Stomach (tissue), 8 donors: ENCODE measurements at regions not wholly inside any gene's neighbourhood (a gene's known extent, or its start where the extent isn't known, plus 50 kb on each side); places are given as distances from the start of the nearest gene placed in this dataset.

Experiments used
- DNase-seq, 2 donors: peaks; one replicate each; pipeline versions ENCODE4 v3.0.0 to v3.0.0-alpha.2; 2013 to 2019
- H3K27ac ChIP-seq, 5 donors: fragments of 200-600 bp in 4 of 5; sonication (generic) in 4 of 5; one replicate each; pipeline ENCODE4 v1.5.1; 2013 to 2019; ENCODE audit warnings: mild to moderate bottlenecking in 1 of 5, moderate library complexity in 1 of 5
- H3K27me3 ChIP-seq, 3 donors: fragments of 200-600 bp; sonication (generic); one replicate each; pipeline ENCODE4 v1.5.1; 2017 to 2019; ENCODE audit warnings: mixed run types in 1 of 3
- H3K36me3 ChIP-seq, 4 donors: fragments of 200-600 bp; sonication (generic); 1 replicate in 3 of 4; 2 replicates in 1 of 4; pipeline ENCODE4 v1.5.1; 2016 to 2019
- H3K4me1 ChIP-seq, 4 donors: fragments of 200-600 bp; sonication (generic); one replicate each; pipeline ENCODE4 v1.5.1; 2016 to 2019
- H3K4me3 ChIP-seq, 4 donors: fragments of 200-600 bp; sonication (generic) in 3 of 4; one replicate each; pipeline ENCODE4 v1.5.1; 2016 to 2019; ENCODE audit warnings: mild to moderate bottlenecking in 1 of 4
- H3K9me3 ChIP-seq, 4 donors: fragments of 200-600 bp; sonication (generic); one replicate each; pipeline ENCODE4 v1.5.1; 2016 to 2019
- CTCF ChIP-seq, 7 experiments: fragments of 450-650 bp in 4 of 7; fragments of 200-600 bp in 3 of 7; sonication (generic) in 3 of 7; IDR thresholded peaks; one replicate each; pipeline ENCODE4 v1.5.1; 2016 to 2019; ENCODE audit warnings: antibody characterized with exemption in 7 of 7, control low read depth in 2 of 7, mild to moderate bottlenecking in 1 of 7
- EP300 ChIP-seq: sonication (generic); formaldehyde crosslinking; IDR thresholded peaks from one replicate; pipeline ENCODE4 v1.6.1; 2017; ENCODE audit warnings: antibody characterized with exemption
- POLR2A ChIP-seq, 4 donors: fragments of 450-650 bp; IDR thresholded peaks; one replicate each; pipeline ENCODE4 v1.6.1; 2016; ENCODE audit warnings: antibody characterized with exemption in 4 of 4, control low read depth in 2 of 4, mild to moderate bottlenecking in 1 of 4, moderate library complexity in 1 of 4
- POLR2AphosphoS5 ChIP-seq, 3 donors: sonication (generic); formaldehyde crosslinking; IDR thresholded peaks; one replicate each; pipeline ENCODE4 v1.6.1; 2016; ENCODE audit warnings: antibody characterized with exemption in 3 of 3
- WGBS, 5 donors: extraction: QIAGEN DNeasy Blood & Tissue Kit in 3 of 5; methylation state at CpG; one replicate each; pipeline versions ENCODE4 v1.1.5 to v1.1.7; 2013 to 2018; 5-methylcytosine and 5-hydroxymethylcytosine counted together
- intact Hi-C: fragments of 100-400 bp; cut with DNase I; formaldehyde crosslinking; loops from one replicate; pipeline ENCODE4 v1.15.1; 2023; ENCODE audit warnings: low total_unique reads
- donor health status: healthy with polysubstance abuse.
- donor health status: Bipolar disorder and iron deficiency.
- donor health status: healthy.

- Histone ChIP-seq H3K4me1 (no peaks in the 10 kb centered on the region), H3K27me3 (no peaks in the 10 kb centered on the region), H3K36me3 (no peaks in the 10 kb centered on the region), H3K4me3 (no peak overlapping the region), H3K27ac (no peak overlapping the region), H3K9me3 (peaks cover 0 to 30% (median 25%) of the 10 kb centered on the region in 4 donors)
- intact Hi-C loops: no loop called here
- 42 to 50% (median 49%) methylated on average over 12 of the region's 12 CpGs for WGBS, 5 donors
- DNase-seq: peak in 1 of 2 donors; percentile 26
- TF ChIP-seq EP300 (no peak), POLR2A (IDR thresholded peaks at IDR 0.05) (no peak), CTCF (IDR thresholded peaks at IDR 0.05) (no peak), POLR2AphosphoS5 (IDR thresholded peaks at IDR 0.05) (no peak)
These were observed 137.9 kb downstream of the DNAJB6 start for GRCh38 chr7:157474685-157475084.

GRCh38 chr7:157475095-157475494 lies 138.3 kb downstream of the DNAJB6 start:
- Histone ChIP-seq H3K9me3 (peaks cover 0 to 30% (median 25%) of the 10 kb centered on the region in 4 donors), H3K36me3 (no peaks in the 10 kb centered on the region), H3K4me1 (no peaks in the 10 kb centered on the region), H3K4me3 (no peak overlapping the region), H3K27me3 (no peaks in the 10 kb centered on the region), H3K27ac (no peak overlapping the region)
- TF ChIP-seq EP300: no peak
- TF ChIP-seq CTCF (IDR thresholded peaks at IDR 0.05): no peak
- no peak for TF ChIP-seq POLR2A (IDR thresholded peaks at IDR 0.05)
- no peak for TF ChIP-seq POLR2AphosphoS5 (IDR thresholded peaks at IDR 0.05)
- intact Hi-C loops: no loop called here
- WGBS, 5 donors: 64 to 71% (median 66%) methylated on average over 6 of the region's 6 CpGs
- DNase-seq: no peak

- Histone ChIP-seq H3K9me3 (peaks cover 0 to 30% (median 25%) of the 10 kb centered on the region in 4 donors), H3K4me3 (no peak overlapping the region), H3K36me3 (no peaks in the 10 kb centered on the region), H3K4me1 (no peaks in the 10 kb centered on the region), H3K27me3 (peaks cover 0 to under 1% (median 0%) of the 10 kb centered on the region in 3 donors), H3K27ac (no peak overlapping the region)
- TF ChIP-seq POLR2A (IDR thresholded peaks at IDR 0.05) (no peak), EP300 (no peak), POLR2AphosphoS5 (IDR thresholded peaks at IDR 0.05) (no peak), CTCF (IDR thresholded peaks at IDR 0.05) (no peak)
- DNase-seq: peak in 1 of 2 donors; percentile 4
- intact Hi-C loops: no loop called here
- WGBS, 5 donors: 81 to 86% (median 86%) methylated on average over 10 of the region's 10 CpGs
These were observed 138.8 kb downstream of the DNAJB6 start for GRCh38 chr7:157475601-157476000.

DNA sequence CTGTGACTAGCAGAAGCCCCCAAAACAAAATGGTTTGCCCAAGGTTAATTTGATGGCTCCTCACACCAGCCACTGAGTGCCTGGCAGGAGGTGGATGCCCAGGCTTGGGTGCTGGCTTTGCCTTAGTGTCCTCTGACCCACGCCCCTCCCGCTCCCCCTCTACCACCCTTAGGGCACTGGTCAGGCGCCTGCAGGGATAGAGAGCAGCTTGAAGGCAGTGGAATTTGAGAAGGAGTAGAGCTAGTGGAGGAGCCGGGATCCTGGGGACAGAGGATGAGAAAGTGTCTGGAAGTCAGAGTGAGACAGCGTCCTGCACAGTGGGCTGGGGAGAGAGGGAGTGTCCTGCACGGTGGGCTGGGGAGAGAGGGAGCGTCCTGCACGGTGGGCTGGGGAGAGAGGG lies 139.4 kb downstream of the DNAJB6 start:
- TF ChIP-seq POLR2A (IDR thresholded peaks at IDR 0.05): no peak
- TF ChIP-seq CTCF (IDR thresholded peaks at IDR 0.05): no peak
- no peak for TF ChIP-seq POLR2AphosphoS5 (IDR thresholded peaks at IDR 0.05)
- no peak for TF ChIP-seq EP300

More for the DNA sequence above, 139.4 kb downstream of the DNAJB6 start:
- no peaks in the 10 kb centered on the region for H3K36me3 ChIP-seq
- no peak overlapping the region for H3K27ac ChIP-seq
- intact Hi-C loops: no loop called here
- no peak overlapping the region for H3K4me3 ChIP-seq
- peaks cover 0 to 5% (median 0%) of the 10 kb centered on the region in 3 donors for H3K27me3 ChIP-seq
- WGBS, 5 donors: 59 to 75% (median 65%) methylated on average over 8 of the region's 8 CpGs
- H3K4me1 ChIP-seq: no peaks in the 10 kb centered on the region
- H3K9me3 ChIP-seq: peaks cover 0 to 30% (median 25%) of the 10 kb centered on the region in 4 donors
- peak in 1 of 2 donors; percentile 10 for DNase-seq
